Esophagus muscularis mucosa (tissue), 3 donors: ENCODE measurements at regions not wholly inside any gene's neighbourhood (a gene's known extent, or its start where the extent isn't known, plus 50 kb on each side); places are given as distances from the start of the nearest gene placed in this dataset.

Source experiments
- CTCF ChIP-seq, 3 experiments: fragments of 200-600 bp in 2 of 3; fragments of 450-650 bp in 1 of 3; sonication (generic) in 2 of 3; IDR thresholded peaks; one replicate each; pipeline ENCODE4 v1.5.1; 2017 to 2019; ENCODE audit warnings: antibody characterized with exemption in 3 of 3, mild to moderate bottlenecking in 2 of 3, moderate library complexity in 1 of 3
- POLR2AphosphoS5 ChIP-seq, 2 donors: sonication (generic); formaldehyde crosslinking; IDR thresholded peaks; one replicate each; pipeline ENCODE4 v1.6.1; 2017; ENCODE audit warnings: antibody characterized with exemption in 2 of 2

- TF ChIP-seq POLR2AphosphoS5 (IDR thresholded peaks at IDR 0.05) (no peak), CTCF (IDR thresholded peaks at IDR 0.05) (no peak)
Measured at GRCh38 chr5:7325975-7326913, 69.7 kb upstream of the ADCY2 start.
